OCI-LY7 (cell line): ENCODE measurements at regions not wholly inside any gene's neighbourhood (a gene's known extent, or its start where the extent isn't known, plus 50 kb on each side); places are given as distances from the start of the nearest gene placed in this dataset.

Experiments used
- BruUV-seq: library from RNA; stranded (reverse); fragments of 400-500 nt; replicated peaks from 2 replicates; lab custom pipeline; 2021; lab: Mats Ljungman, UMichigan
- CTCF ChIA-PET: fragments of 300-600 bp; sonication (Branson Sonifier 250); formaldehyde crosslinking; loops from one replicate; lab custom pipeline; 2022; ENCODE audit warnings: antibody characterized with exemption; ENCODE audit not compliant: unreplicated experiment; lab: Charles Lee
- POLR2A ChIA-PET: fragments of 300-600 bp; sonication (Branson Sonifier 250); formaldehyde crosslinking; loops from one replicate; lab custom pipeline; 2022; ENCODE audit warnings: antibody characterized with exemption; lab: Charles Lee
- DNase-seq: peaks from one replicate; pipeline ENCODE4 v3.0.0-alpha.2; 2015; ENCODE audit warnings: low spot score
- H2AFZ ChIP-seq: fragments of 200-600 bp; sonication (generic), shearing (Covaris generic); 2 replicates; pipeline ENCODE4 v1.6.1; 2014; ENCODE audit warnings: mild to moderate bottlenecking, antibody characterized with exemption, low read length, moderate library complexity
- H3K27ac ChIP-seq: fragments of 200-600 bp; sonication (generic); 2 replicates; pipeline ENCODE4 v1.5.1; 2014; ENCODE audit warnings: mixed run types, low read depth, mild to moderate bottlenecking, moderate library complexity, low read length, inconsistent platforms; ENCODE audit not compliant: poor library complexity, severe bottlenecking
- H3K36me3 ChIP-seq: fragments of 200-600 bp; sonication (generic); 2 replicates; pipeline ENCODE4 v1.6.1; 2014; ENCODE audit warnings: mild to moderate bottlenecking, antibody characterized with exemption, low read length, moderate library complexity, mixed read lengths; ENCODE audit not compliant: insufficient read depth
- H3K4me1 ChIP-seq: fragments of 200-600 bp; sonication (generic); 2 replicates; pipeline ENCODE4 v1.5.1; 2014; ENCODE audit warnings: mild to moderate bottlenecking, low read length; ENCODE audit not compliant: insufficient read depth, poor library complexity, severe bottlenecking
- H3K4me2 ChIP-seq: fragments of 200-600 bp; sonication (generic); 2 replicates; pipeline ENCODE4 v1.6.1; 2014; ENCODE audit warnings: mild to moderate bottlenecking, low read length
- H3K4me3 ChIP-seq: fragments of 200-600 bp; sonication (generic); 2 replicates; pipeline ENCODE4 v1.5.1; 2014; ENCODE audit warnings: mild to moderate bottlenecking, low read depth, low read length; ENCODE audit not compliant: poor library complexity, severe bottlenecking
- H3K79me2 ChIP-seq: fragments of 200-600 bp; sonication (generic); 2 replicates; pipeline ENCODE4 v1.6.1; 2016; ENCODE audit warnings: low read depth, mild to moderate bottlenecking, low read length, moderate library complexity, mixed read lengths; ENCODE audit not compliant: insufficient read depth
- H3K9me2 ChIP-seq: fragments of 200-600 bp; sonication (generic); 2 replicates; pipeline ENCODE4 v1.6.1; 2016; ENCODE audit warnings: mild to moderate bottlenecking, low read length, mixed read lengths; ENCODE audit not compliant: insufficient read depth
- H3K9me3 ChIP-seq: fragments of 200-600 bp; sonication (generic); 2 replicates; pipeline ENCODE4 v1.6.1; 2014; ENCODE audit warnings: mild to moderate bottlenecking, mixed run types, low read length, mixed read lengths
- H4K20me1 ChIP-seq: fragments of 200-600 bp; sonication (generic); 2 replicates; pipeline ENCODE4 v1.6.1; 2014; ENCODE audit warnings: mild to moderate bottlenecking, antibody characterized with exemption, low read length, moderate library complexity, mixed read lengths; ENCODE audit not compliant: insufficient read depth
- CTCF ChIP-seq: fragments of 200-600 bp; sonication (generic); conservative IDR thresholded peaks from 2 replicates; pipeline ENCODE4 v1.5.1; 2014; ENCODE audit warnings: mild to moderate bottlenecking, antibody characterized with exemption, low read length, moderate library complexity, mixed read lengths
- EZH2phosphoT487 ChIP-seq: fragments of 200-600 bp; sonication (generic); IDR thresholded peaks from 2 replicates; pipeline ENCODE4 v1.6.1; 2018; ENCODE audit warnings: low read depth, borderline replicate concordance, mild to moderate bottlenecking, mixed run types, antibody characterized with exemption, low read length, moderate library complexity, mixed read lengths
- intact Hi-C: fragments of 100-400 bp; cut with micrococcal nuclease; formaldehyde crosslinking; loops from one replicate; pipeline ENCODE4 v1.10.0; 2022; ENCODE audit not compliant: unreplicated experiment

DNA sequence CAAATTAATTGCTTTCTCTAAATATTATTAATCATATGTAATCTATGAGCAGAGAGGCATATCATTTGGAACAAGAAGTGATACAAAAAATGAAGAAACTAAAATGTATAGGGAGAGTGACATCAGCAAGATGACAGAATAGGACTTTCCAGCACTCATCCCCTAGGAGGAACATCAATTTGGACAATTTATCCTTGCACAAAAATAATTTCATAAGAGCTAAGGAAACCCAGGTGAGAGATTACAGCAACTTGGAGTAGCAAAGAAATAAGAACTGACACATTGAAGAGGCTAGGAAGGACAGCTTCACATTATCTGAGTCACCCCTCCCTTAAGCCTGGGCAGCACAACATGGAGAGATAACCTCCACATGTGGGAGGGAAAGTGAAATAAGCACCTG, 347.5 kb downstream of the MAFB start:
- no peak overlapping the region for H3K4me2 ChIP-seq
- H3K9me2 ChIP-seq: no peaks in the 10 kb centered on the region
- H3K36me3 ChIP-seq: no peaks in the 10 kb centered on the region
- H3K9me3 ChIP-seq: 0 out of 2 replicates have a peak, but pooled peaks cover 14% of the 10 kb centered on the region
- ChIA-PET POLR2A (no interaction called here), CTCF (no interaction called here)
- H3K4me3 ChIP-seq: no peak overlapping the region
- H2AFZ ChIP-seq: no peak overlapping the region
- intact Hi-C loops: no loop called here
- no peak overlapping the region for H3K27ac ChIP-seq
- H4K20me1 ChIP-seq: no peaks in the 10 kb centered on the region
- TF ChIP-seq CTCF (no peak), EZH2phosphoT487 (no peak)
- BruUV-seq: no TSS peak
- H3K4me1 ChIP-seq: no peaks in the 10 kb centered on the region
- no peaks in the 10 kb centered on the region for H3K79me2 ChIP-seq
- DNase-seq: no peak

GRCh38 chr20:40339661-40340449, 349.2 kb downstream of the MAFB start:
- Histone ChIP-seq H3K4me2 (no peak overlapping the region), H3K9me2 (no peaks in the 10 kb centered on the region), H4K20me1 (no peaks in the 10 kb centered on the region), H3K79me2 (no peaks in the 10 kb centered on the region), H3K27ac (no peak overlapping the region), H3K4me3 (no peak overlapping the region), H2AFZ (no peak overlapping the region), H3K36me3 (no peaks in the 10 kb centered on the region), H3K4me1 (no peaks in the 10 kb centered on the region), H3K9me3 (0 out of 2 replicates have a peak, but pooled peaks cover 14% of the 10 kb centered on the region)
- no peak for DNase-seq
- TF ChIP-seq EZH2phosphoT487 (no peak), CTCF (no peak)
- no TSS peak for BruUV-seq
- POLR2A ChIA-PET: interaction anchor here (0.5 kb wide), 1 partner anchor 67 kb away, joined by 3 read pairs; no protein-coding TSS in a partner anchor
- CTCF ChIA-PET: no interaction called here
- intact Hi-C loops: no loop called here

GRCh38 chr20:40336533-40336932, 352.5 kb downstream of the MAFB start:
- H3K4me3 ChIP-seq: no peak overlapping the region
- no peaks in the 10 kb centered on the region for H4K20me1 ChIP-seq
- H2AFZ ChIP-seq: no peak overlapping the region
- H3K9me3 ChIP-seq: no peaks in the 10 kb centered on the region
- no peaks in the 10 kb centered on the region for H3K79me2 ChIP-seq
- H3K27ac ChIP-seq: no peak overlapping the region
- ChIA-PET POLR2A (no interaction called here), CTCF (no interaction called here)
- no peaks in the 10 kb centered on the region for H3K4me1 ChIP-seq
- DNase-seq: no peak
- no peaks in the 10 kb centered on the region for H3K9me2 ChIP-seq
- no peaks in the 10 kb centered on the region for H3K36me3 ChIP-seq
- intact Hi-C loops: no loop called here
- TF ChIP-seq CTCF (no peak), EZH2phosphoT487 (no peak)
- BruUV-seq: no TSS peak
- H3K4me2 ChIP-seq: no peak overlapping the region
